H9 (cell line): ENCODE measurements at regions not wholly inside any gene's neighbourhood (a gene's known extent, or its start where the extent isn't known, plus 50 kb on each side); places are given as distances from the start of the nearest gene placed in this dataset.

Experiments used
- DNase-seq: peaks from one replicate; pipeline ENCODE4 v3.0.0-alpha.2; 2017
- H2AFZ ChIP-seq: one replicate; pipeline ENCODE4 v1.6.1; 2013; ENCODE audit warnings: mild to moderate bottlenecking, low read length, control low read depth, moderate library complexity
- H2AK5ac ChIP-seq: 2 replicates; pipeline ENCODE4 v1.6.1; 2013; ENCODE audit warnings: low read length, control low read depth, mixed read lengths; ENCODE audit not compliant: insufficient read length
- H2BK120ac ChIP-seq: one replicate; pipeline ENCODE4 v1.6.1; 2013; ENCODE audit warnings: low read depth, mild to moderate bottlenecking, low read length, control low read depth, inconsistent platforms; ENCODE audit not compliant: poor library complexity, severe bottlenecking
- H2BK12ac ChIP-seq: 2 replicates; pipeline ENCODE4 v1.6.1; 2013; ENCODE audit warnings: low read length, control low read depth, mixed read lengths, low read depth; ENCODE audit not compliant: insufficient read length
- H2BK15ac ChIP-seq: 2 replicates; pipeline ENCODE4 v1.6.1; 2013; ENCODE audit warnings: low read depth, low read length, control low read depth
- H2BK20ac ChIP-seq: one replicate; pipeline ENCODE4 v1.6.1; 2013; ENCODE audit warnings: low read depth, mild to moderate bottlenecking, low read length, control low read depth, inconsistent platforms; ENCODE audit not compliant: poor library complexity, severe bottlenecking
- H2BK5ac ChIP-seq: 2 replicates; pipeline ENCODE4 v1.6.1; 2013; ENCODE audit warnings: low read length, control low read depth, mixed read lengths; ENCODE audit not compliant: insufficient read length
- H3K14ac ChIP-seq: 2 replicates; pipeline ENCODE4 v1.6.1; 2013; ENCODE audit warnings: low read length, control low read depth; ENCODE audit not compliant: insufficient read depth
- H3K18ac ChIP-seq: 2 replicates; pipeline ENCODE4 v1.6.1; 2013; ENCODE audit warnings: low read depth, mild to moderate bottlenecking, mixed read lengths, low read length, control low read depth; ENCODE audit not compliant: insufficient read length
- H3K23ac ChIP-seq: 2 replicates; pipeline ENCODE4 v1.6.1; 2013; ENCODE audit warnings: low read length, control low read depth, mixed read lengths, low read depth; ENCODE audit not compliant: insufficient read length
- H3K23me2 ChIP-seq: 2 replicates; pipeline ENCODE4 v1.6.1; 2013; ENCODE audit warnings: low read depth, mild to moderate bottlenecking, mixed read lengths, low read length, control low read depth; ENCODE audit not compliant: insufficient read length, poor library complexity, severe bottlenecking
- H3K27ac ChIP-seq: 2 replicates; pipeline ENCODE4 v1.5.1; 2013; ENCODE audit warnings: low read length, control low read depth, mixed read lengths, low read depth; ENCODE audit not compliant: insufficient read length
- H3K27me3 ChIP-seq: 2 replicates; pipeline ENCODE4 v1.6.1; 2013; ENCODE audit warnings: low read length, control low read depth, inconsistent platforms; ENCODE audit not compliant: insufficient read depth
- H3K4ac ChIP-seq: 2 replicates; pipeline ENCODE4 v1.6.1; 2013; ENCODE audit warnings: low read depth, mild to moderate bottlenecking, control low read depth, inconsistent platforms, low read length, moderate library complexity
- H3K4me1 ChIP-seq: 2 replicates; pipeline ENCODE4 v1.6.1; 2013; ENCODE audit warnings: low read length, control low read depth, inconsistent platforms; ENCODE audit not compliant: insufficient read depth
- H3K4me2 ChIP-seq: 2 replicates; pipeline ENCODE4 v1.6.1; 2013; ENCODE audit warnings: low read length, control low read depth, mixed read lengths; ENCODE audit not compliant: insufficient read length, insufficient read depth
- H3K56ac ChIP-seq: 2 replicates; pipeline ENCODE4 v1.6.1; 2013; ENCODE audit warnings: low read depth, mild to moderate bottlenecking, mixed read lengths, low read length, control low read depth; ENCODE audit not compliant: insufficient read length
- H3K79me1 ChIP-seq: 2 replicates; pipeline ENCODE4 v1.6.1; 2013; ENCODE audit warnings: low read depth, mild to moderate bottlenecking, moderate library complexity, low read length, control low read depth, inconsistent platforms; ENCODE audit not compliant: insufficient read depth, poor library complexity, severe bottlenecking
- H3K79me2 ChIP-seq: 2 replicates; pipeline ENCODE4 v1.6.1; 2013; ENCODE audit warnings: low read length, control low read depth, inconsistent platforms; ENCODE audit not compliant: insufficient read depth
- H3K9ac ChIP-seq: 2 replicates; pipeline ENCODE4 v1.6.1; 2013; ENCODE audit warnings: low read length, control low read depth, mixed read lengths; ENCODE audit not compliant: insufficient read length; ENCODE audit errors: extremely low read depth
- H3K9me3 ChIP-seq: one replicate; pipeline ENCODE4 v1.6.1; 2013; ENCODE audit warnings: low read depth, low read length, inconsistent platforms; ENCODE audit not compliant: control insufficient read depth
- H3T11ph ChIP-seq: one replicate; pipeline ENCODE4 v1.6.1; 2013; ENCODE audit warnings: mild to moderate bottlenecking, low read length, control low read depth, inconsistent platforms
- H4K20me1 ChIP-seq: one replicate; pipeline ENCODE4 v1.6.1; 2013; ENCODE audit not compliant: control insufficient read depth, insufficient read length, insufficient read depth
- H4K5ac ChIP-seq: 2 replicates; pipeline ENCODE4 v1.6.1; 2013; ENCODE audit warnings: low read depth, mild to moderate bottlenecking, mixed read lengths, low read length, control low read depth; ENCODE audit not compliant: insufficient read length
- H4K8ac ChIP-seq: replicated peaks from 2 replicates; pipeline ENCODE4 v1.6.1; 2013; ENCODE audit warnings: low read length, control low read depth, mixed read lengths, low read depth; ENCODE audit not compliant: insufficient read length
- H4K91ac ChIP-seq: 2 replicates; pipeline ENCODE4 v1.6.1; 2013; ENCODE audit warnings: low read depth, mild to moderate bottlenecking, moderate library complexity, mixed read lengths, low read length, control low read depth; ENCODE audit not compliant: insufficient read length
- H3K27ac Mint-ChIP-seq, 3 experiments: 2 replicates in 2 of 3; 3 replicates in 1 of 3; pipeline ENCODE4 v1.8.0; 2020 to 2021; ENCODE audit warnings: mixed read lengths in 3 of 3, mild to moderate bottlenecking in 1 of 3, moderate library complexity in 1 of 3
- H3K27me3 Mint-ChIP-seq: 2 replicates; pipeline ENCODE4 v1.8.0; 2021; ENCODE audit warnings: low read depth, mild to moderate bottlenecking, moderate library complexity, mixed read lengths
- H3K36me3 Mint-ChIP-seq, 3 experiments: 2 replicates in 2 of 3; 3 replicates in 1 of 3; pipeline ENCODE4 v1.8.0; 2020 to 2021; ENCODE audit warnings: low read depth in 3 of 3, mixed read lengths in 3 of 3; ENCODE audit not compliant: insufficient read depth in 1 of 3
- H3K4me1 Mint-ChIP-seq, 2 experiments: 2 replicates each; pipeline ENCODE4 v1.8.0; 2020; ENCODE audit warnings: mixed read lengths in 2 of 2
- H3K4me3 Mint-ChIP-seq, 2 experiments: 2 replicates in 1 of 2; 3 replicates in 1 of 2; pipeline ENCODE4 v1.8.0; 2020 to 2021; ENCODE audit warnings: mild to moderate bottlenecking in 2 of 2, mixed read lengths in 2 of 2, moderate library complexity in 1 of 2
- H3K9me3 Mint-ChIP-seq, 2 experiments: 2 replicates in 1 of 2; 3 replicates in 1 of 2; pipeline ENCODE4 v1.8.0; 2020; ENCODE audit warnings: mild to moderate bottlenecking in 2 of 2, mixed read lengths in 2 of 2, moderate library complexity in 1 of 2
- CTCF ChIP-seq: fragments of 200-600 bp; sonication (generic); conservative IDR thresholded peaks from 3 replicates; pipeline ENCODE4 v1.8.0; 2021; ENCODE audit warnings: antibody characterized with exemption, mild to moderate bottlenecking
- WGBS: extraction: QIAGEN DNeasy Blood & Tissue Kit; methylation state at CpG from one replicate; pipeline ENCODE4 v1.1.7; 2013; ENCODE audit warnings: missing lambda C conversion rate, low lambda C conversion rate, mixed read lengths; ENCODE audit not compliant: insufficient read length; ENCODE audit errors: extremely low coverage; 5-methylcytosine and 5-hydroxymethylcytosine counted together

GRCh38 chr5:54738118-54738972 is 220.8 kb downstream of the SNX18 start:
- H3K27ac Mint-ChIP-seq, result 0 out of 7 replicates have a peak overlapping the region, but pooled peaks of 1 of the 3 experiments have one; percentile 10
- Histone ChIP-seq H3K27me3 (no peaks in the 10 kb centered on the region), H3K4ac (no peak overlapping the region), H2BK5ac (no peak overlapping the region), H3K23me2 (no peaks in the 10 kb centered on the region), H3K18ac (no peak overlapping the region), H3K4me1 (no peaks in the 10 kb centered on the region; the same call in 1 of the 2 replicates), H3K79me1 (no peaks in the 10 kb centered on the region), H3K79me2 (no peaks in the 10 kb centered on the region), H2BK120ac (no peak overlapping the region), H4K91ac (no peak overlapping the region), H2AK5ac (no peak overlapping the region), H3T11ph (no peak overlapping the region), H3K56ac (no peak overlapping the region), H2BK15ac (no peak overlapping the region), H2BK12ac (no peak overlapping the region), H4K5ac (no peak overlapping the region), H4K8ac (no peak overlapping the region), H3K4me2 (no peak overlapping the region), H4K20me1 (no peaks in the 10 kb centered on the region), H2BK20ac (no peak overlapping the region), H3K9me3 (no peaks in the 10 kb centered on the region), H3K23ac (no peak overlapping the region), H3K27ac (no peak overlapping the region), H2AFZ (no peak overlapping the region), H3K14ac (no peak overlapping the region), H3K9ac (no peak overlapping the region)
- no CpG with 5 or more reads among the region's 6 CpGs for WGBS
- no peak for DNase-seq
- H3K27me3 Mint-ChIP-seq, result peaks cover 1% of the 10 kb centered on the region; the same call in 1 of the 2 replicates
- H3K4me1 Mint-ChIP-seq, result peaks cover 8 to 15% of the 10 kb centered on the region in 2 experiments
- H3K9me3 Mint-ChIP-seq, result no peaks in the 10 kb centered on the region
- no peaks in the 10 kb centered on the region for H3K36me3 Mint-ChIP-seq
- H3K4me3 Mint-ChIP-seq, result no peak overlapping the region
- TF ChIP-seq CTCF, result no peak
